MCF 10A (cell line): ENCODE measurements at regions not wholly inside any gene's neighbourhood (a gene's known extent, or its start where the extent isn't known, plus 50 kb on each side); places are given as distances from the start of the nearest gene placed in this dataset.

Experiments
- BruUV-seq: library from RNA; stranded (reverse); fragments of 400-500 nt; replicated peaks from 2 replicates; lab custom pipeline; 2021; lab: Mats Ljungman, UMichigan
- CTCF ChIA-PET: fragments of 300-600 bp; sonication (Branson Sonifier 250); formaldehyde crosslinking; extraction: SDS; loops from one replicate; lab custom pipeline; 2021; ENCODE audit warnings: antibody characterized with exemption, inconsistent platforms; lab: Yijun Ruan, JAX
- POLR2A ChIA-PET: fragments of 300-600, 350-650 bp; sonication (Branson Sonifier 250); formaldehyde crosslinking; extraction: SDS; loops from one replicate; lab custom pipeline; 2020; ENCODE audit warnings: antibody characterized with exemption, inconsistent platforms; lab: Yijun Ruan, JAX
- DNase-seq: peaks from one replicate; pipeline ENCODE4 v3.0.0-alpha.2; 2018; ENCODE audit not compliant: unreplicated experiment
- H3K27ac Mint-ChIP-seq: one replicate; pipeline ENCODE4 v1.8.0; 2022; ENCODE audit warnings: mild to moderate bottlenecking, low read depth, mixed read lengths; ENCODE audit not compliant: unreplicated experiment
- H3K27me3 Mint-ChIP-seq: one replicate; pipeline ENCODE4 v1.8.0; 2022; ENCODE audit warnings: mixed read lengths; ENCODE audit not compliant: insufficient read depth, unreplicated experiment
- H3K36me3 Mint-ChIP-seq: one replicate; pipeline ENCODE4 v1.8.0; 2022; ENCODE audit warnings: mild to moderate bottlenecking, moderate library complexity, mixed read lengths; ENCODE audit not compliant: insufficient read depth, unreplicated experiment
- H3K4me1 Mint-ChIP-seq: one replicate; pipeline ENCODE4 v1.8.0; 2022; ENCODE audit warnings: mixed read lengths; ENCODE audit not compliant: insufficient read depth, unreplicated experiment
- H3K4me3 Mint-ChIP-seq: one replicate; pipeline ENCODE4 v1.8.0; 2022; ENCODE audit warnings: mild to moderate bottlenecking, moderate library complexity, mixed read lengths; ENCODE audit not compliant: unreplicated experiment
- H3K9me3 Mint-ChIP-seq: one replicate; pipeline ENCODE4 v1.8.0; 2022; ENCODE audit warnings: mixed read lengths; ENCODE audit not compliant: unreplicated experiment
- CTCF ChIP-seq: fragments of 200-600 bp; IDR thresholded peaks from one replicate; pipeline ENCODE4 v1.8.0; 2022; ENCODE audit warnings: antibody characterized with exemption, mild to moderate bottlenecking; ENCODE audit not compliant: unreplicated experiment
- intact Hi-C: fragments of 100-400 bp; cut with micrococcal nuclease; formaldehyde crosslinking; loops from 2 replicates; pipeline ENCODE4 v1.14.1; 2022

DNA sequence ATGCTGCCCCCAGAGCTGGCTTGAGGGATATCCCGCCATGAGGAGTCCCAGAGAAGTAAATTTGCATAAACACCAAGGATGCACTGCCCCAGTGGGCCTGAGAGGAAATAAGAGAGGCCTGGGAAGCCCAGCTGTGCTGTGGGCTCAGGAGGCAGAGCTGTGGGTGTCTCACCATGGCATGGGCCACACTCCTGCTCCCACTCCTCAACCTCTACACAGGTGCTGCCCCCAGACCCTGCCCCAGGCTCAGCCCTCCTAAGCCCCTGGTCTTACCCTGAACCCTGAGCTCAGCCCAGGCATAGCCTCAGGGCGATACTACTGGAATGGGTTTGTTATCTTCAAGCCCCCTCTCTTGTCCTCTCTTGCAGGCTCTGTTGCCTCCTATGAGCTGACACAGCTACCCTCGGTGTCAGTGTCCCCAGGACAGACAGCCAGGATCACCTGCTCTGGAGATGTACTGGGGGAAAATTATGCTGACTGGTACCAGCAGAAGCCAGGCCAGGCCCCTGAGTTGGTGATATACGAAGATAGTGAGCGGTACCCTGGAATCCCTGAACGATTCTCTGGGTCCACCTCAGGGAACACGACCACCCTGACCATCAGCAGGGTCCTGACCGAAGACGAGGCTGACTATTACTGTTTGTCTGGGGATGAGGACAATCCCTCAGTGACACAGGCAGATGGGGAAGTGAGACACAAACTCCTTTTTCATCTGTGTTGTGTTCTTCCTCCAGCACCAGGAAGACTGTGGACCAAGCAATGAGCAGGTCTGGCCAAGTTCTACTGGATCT is 59.9 kb downstream of the GGTLC2 start:
- TF ChIP-seq CTCF, result no peak
- CTCF ChIA-PET, result interaction anchor here (0.6 to 6.6 kb wide), 5 partner anchors 13 to 429 kb away, joined by 3 to 68 read pairs (median 5); no protein-coding TSS in a partner anchor
- no peak for DNase-seq
- Mint-ChIP-seq H3K27ac (peak overlapping the region; percentile 16), H3K4me3 (no peak overlapping the region), H3K9me3 (no peaks in the 10 kb centered on the region), H3K27me3 (no peaks in the 10 kb centered on the region), H3K36me3 (no peaks in the 10 kb centered on the region), H3K4me1 (peaks cover 16% of the 10 kb centered on the region)
- BruUV-seq, result no TSS peak
- intact Hi-C loops, result no loop called here
- POLR2A ChIA-PET, result interaction anchor here (0.6 to 0.8 kb wide), 2 partner anchors 12 to 894 kb away, joined by 3 read pairs; no protein-coding TSS in a partner anchor

DNA sequence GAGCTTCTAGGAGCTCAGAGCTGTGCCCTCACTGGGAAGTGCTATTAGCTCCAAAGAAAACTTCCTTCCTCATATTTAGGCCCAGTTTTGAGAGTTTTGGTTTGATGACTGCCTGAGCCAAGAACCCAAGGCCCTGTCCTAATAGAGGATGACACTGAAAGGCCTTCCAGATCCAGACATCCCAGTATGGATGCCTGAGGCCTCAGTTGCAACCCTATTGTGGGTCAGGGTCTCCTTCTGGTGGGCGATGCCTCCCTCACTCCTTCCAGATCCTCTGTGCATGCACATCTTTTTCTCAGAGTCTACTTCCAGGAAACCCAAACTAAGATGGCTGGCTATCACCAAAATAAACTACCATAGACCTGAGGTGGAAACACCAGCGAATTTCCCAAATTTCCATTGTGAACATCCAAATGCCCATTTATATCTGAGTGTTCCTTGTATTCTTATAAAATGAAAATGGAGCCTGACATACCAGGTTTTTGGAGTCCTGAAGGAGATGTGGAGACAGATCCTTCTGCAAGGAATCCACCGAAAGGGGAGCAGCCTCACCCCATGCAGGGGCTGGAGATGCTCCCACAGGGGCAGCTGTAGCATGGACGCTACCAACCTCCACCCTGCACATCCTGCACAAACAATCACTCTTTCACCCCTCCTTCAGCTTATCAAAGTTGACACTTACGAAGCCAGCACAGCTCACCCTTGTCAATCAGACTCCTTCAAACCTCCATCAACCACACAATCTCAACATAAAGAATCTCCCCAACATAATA is 61.1 kb downstream of the GGTLC2 start:
- H3K4me3 Mint-ChIP-seq, result no peak overlapping the region
- intact Hi-C loops, result no loop called here
- ChIA-PET POLR2A (no interaction called here), CTCF (interaction anchor here (0.7 to 6.6 kb wide), 7 partner anchors 14 to 681 kb away, joined by 3 to 68 read pairs (median 3); no protein-coding TSS in a partner anchor)
- no peaks in the 10 kb centered on the region for H3K27me3 Mint-ChIP-seq
- H3K36me3 Mint-ChIP-seq, result no peaks in the 10 kb centered on the region
- no peaks in the 10 kb centered on the region for H3K9me3 Mint-ChIP-seq
- BruUV-seq, result no TSS peak
- H3K27ac Mint-ChIP-seq, result no peak overlapping the region
- H3K4me1 Mint-ChIP-seq, result peaks cover 16% of the 10 kb centered on the region
- no peak for DNase-seq
- no peak for TF ChIP-seq CTCF

DNA sequence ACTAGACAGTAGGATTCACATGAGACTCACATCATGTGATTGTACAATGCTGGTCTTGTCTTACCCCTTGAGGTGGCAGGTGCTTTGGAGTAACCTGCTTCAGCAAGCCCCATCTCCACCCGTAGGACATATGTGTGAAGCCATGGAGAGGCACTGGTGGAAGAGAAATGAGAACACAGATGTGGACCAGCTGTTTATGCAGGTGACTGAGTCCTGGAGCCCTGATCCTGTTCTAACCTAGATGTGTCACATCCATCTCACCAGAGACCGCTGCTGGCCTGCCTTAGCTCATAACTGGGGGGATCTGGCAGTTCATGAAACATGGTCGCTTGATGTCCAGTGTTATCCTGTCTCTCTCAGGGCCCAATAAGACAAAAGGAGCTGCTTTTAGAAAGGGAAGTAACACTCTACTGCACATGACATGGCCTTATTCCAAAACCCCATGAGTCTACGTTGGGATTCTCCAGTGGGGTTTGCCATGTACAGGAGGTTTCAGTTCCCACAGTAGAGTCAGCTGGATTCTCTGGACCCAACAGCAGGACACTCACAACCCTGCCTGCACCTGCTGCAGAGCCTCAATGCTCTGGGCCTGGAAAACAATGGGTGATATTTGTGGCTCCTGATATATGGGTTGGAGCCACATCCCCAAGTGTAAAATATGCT is 62.0 kb downstream of the GGTLC2 start:
- BruUV-seq, result no TSS peak
- intact Hi-C loops, result no loop called here
- H3K36me3 Mint-ChIP-seq, result no peaks in the 10 kb centered on the region
- DNase-seq, result no peak
- H3K9me3 Mint-ChIP-seq, result no peaks in the 10 kb centered on the region
- H3K27ac Mint-ChIP-seq, result no peak overlapping the region
- H3K4me1 Mint-ChIP-seq, result peaks cover 16% of the 10 kb centered on the region
- CTCF ChIA-PET, result interaction anchor here (0.6 to 6.6 kb wide), 7 partner anchors 13 to 680 kb away, joined by 3 to 68 read pairs (median 3); no protein-coding TSS in a partner anchor
- no peak for TF ChIP-seq CTCF
- H3K27me3 Mint-ChIP-seq, result no peaks in the 10 kb centered on the region
- H3K4me3 Mint-ChIP-seq, result no peak overlapping the region
- POLR2A ChIA-PET, result interaction anchor here (0.7 kb wide), 1 partner anchor 31 kb away, joined by 3 read pairs; no protein-coding TSS in a partner anchor
